Ovary (tissue), 3 donors: ENCODE measurements at regions not wholly inside any gene's neighbourhood (a gene's known extent, or its start where the extent isn't known, plus 50 kb on each side); places are given as distances from the start of the nearest gene placed in this dataset.

Source experiments
- EP300 ChIP-seq: sonication (generic); formaldehyde crosslinking; IDR thresholded peaks from one replicate; pipeline ENCODE4 v1.6.1; 2017; ENCODE audit warnings: antibody characterized with exemption
- POLR2A ChIP-seq: fragments of 450-650 bp; IDR thresholded peaks from one replicate; pipeline ENCODE4 v1.6.1; 2017; ENCODE audit warnings: antibody characterized with exemption, mild to moderate bottlenecking, moderate library complexity
- TF ChIP-seq, protein P1 (sequence below), 3 donors: fragments of 450-650 bp in 2 of 3; fragments of 200-600 bp in 1 of 3; IDR thresholded peaks; one replicate each; pipeline versions ENCODE4 v1.5.1 to v1.8.0; 2016 to 2022; ENCODE audit warnings: antibody characterized with exemption in 3 of 3, mild to moderate bottlenecking in 1 of 3
- donor health status: DM: no; HTN: no; CAD: no.

DNA sequence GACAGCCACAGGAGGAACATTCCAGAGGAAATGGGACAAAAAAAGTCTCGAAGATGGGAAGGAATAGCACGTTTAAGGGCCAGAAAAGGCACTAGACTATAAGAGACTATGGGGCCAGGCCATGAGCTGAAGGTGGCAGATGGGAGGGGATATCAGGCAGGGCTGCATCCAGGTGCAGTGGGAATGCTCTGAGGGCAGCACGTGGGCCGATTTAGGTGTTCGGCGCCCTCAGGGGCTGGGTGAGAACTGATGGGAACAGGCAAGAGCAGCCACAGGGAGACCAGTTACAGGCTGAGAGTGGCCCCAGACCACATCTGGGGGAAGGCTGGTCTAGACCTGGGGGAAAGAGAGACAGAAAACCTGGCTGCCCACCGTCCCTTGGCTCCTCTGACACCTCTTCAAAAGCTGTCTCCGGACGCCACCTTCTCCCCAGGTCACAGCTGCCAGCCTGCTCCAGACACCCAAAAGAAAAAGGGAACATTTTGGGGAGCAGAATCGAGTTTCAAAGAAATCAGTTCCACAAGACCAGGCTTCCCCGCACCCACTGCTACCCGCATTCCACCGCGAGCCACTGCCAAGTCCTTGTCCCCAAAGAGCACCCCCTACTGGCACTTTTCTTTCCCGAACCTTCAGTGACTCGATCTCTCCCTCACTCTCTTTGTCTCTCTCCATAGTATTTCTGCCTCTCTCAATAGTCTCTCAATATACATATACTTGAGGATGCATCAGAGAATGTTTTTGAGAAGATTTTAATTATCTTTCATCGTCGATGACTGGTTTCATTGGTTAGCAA lies 190.1 kb upstream of the AGAP1 start:
- no peak for TF ChIP-seq POLR2A
- TF ChIP-seq, protein P1, sequence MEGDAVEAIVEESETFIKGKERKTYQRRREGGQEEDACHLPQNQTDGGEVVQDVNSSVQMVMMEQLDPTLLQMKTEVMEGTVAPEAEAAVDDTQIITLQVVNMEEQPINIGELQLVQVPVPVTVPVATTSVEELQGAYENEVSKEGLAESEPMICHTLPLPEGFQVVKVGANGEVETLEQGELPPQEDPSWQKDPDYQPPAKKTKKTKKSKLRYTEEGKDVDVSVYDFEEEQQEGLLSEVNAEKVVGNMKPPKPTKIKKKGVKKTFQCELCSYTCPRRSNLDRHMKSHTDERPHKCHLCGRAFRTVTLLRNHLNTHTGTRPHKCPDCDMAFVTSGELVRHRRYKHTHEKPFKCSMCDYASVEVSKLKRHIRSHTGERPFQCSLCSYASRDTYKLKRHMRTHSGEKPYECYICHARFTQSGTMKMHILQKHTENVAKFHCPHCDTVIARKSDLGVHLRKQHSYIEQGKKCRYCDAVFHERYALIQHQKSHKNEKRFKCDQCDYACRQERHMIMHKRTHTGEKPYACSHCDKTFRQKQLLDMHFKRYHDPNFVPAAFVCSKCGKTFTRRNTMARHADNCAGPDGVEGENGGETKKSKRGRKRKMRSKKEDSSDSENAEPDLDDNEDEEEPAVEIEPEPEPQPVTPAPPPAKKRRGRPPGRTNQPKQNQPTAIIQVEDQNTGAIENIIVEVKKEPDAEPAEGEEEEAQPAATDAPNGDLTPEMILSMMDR (IDR thresholded peaks at IDR 0.05), result no peak
- no peak for TF ChIP-seq EP300
